IMR-90 (cell line): ENCODE measurements at regions not wholly inside any gene's neighbourhood (a gene's known extent, or its start where the extent isn't known, plus 50 kb on each side); places are given as distances from the start of the nearest gene placed in this dataset.
"Not testable (repeated sequence)": the region's sequence is repeated elsewhere in the genome, so short reads cannot be mapped to it uniquely, and the experiment has no call there.

Experiments
- ATAC-seq: fragments of 200-7000 bp; cut with Tn5 transposase; 2 replicates; pipeline ENCODE4 v1.9.1; 2020; ENCODE audit warnings: low read depth, mild to moderate bottlenecking, moderate library complexity
- BruUV-seq: library from RNA; stranded (reverse); fragments of 400-500 nt; replicated peaks from 2 replicates; lab custom pipeline; 2021; lab: Mats Ljungman, UMichigan
- CTCF ChIA-PET: fragments of 300-600 bp; formaldehyde crosslinking; extraction: SDS; loops from one replicate; lab custom pipeline; 2021; ENCODE audit warnings: antibody characterized with exemption; lab: Yijun Ruan, JAX
- POLR2A ChIA-PET: fragments of 300-600 bp; sonication (Branson Sonifier 250); formaldehyde crosslinking; loops from one replicate; lab custom pipeline; 2022; ENCODE audit warnings: antibody characterized with exemption; ENCODE audit not compliant: unreplicated experiment; lab: Charles Lee
- DNase-seq: peaks from one replicate; pipeline ENCODE4 v3.0.0; 2013
- H2AFZ ChIP-seq: replicated peaks from 2 replicates; pipeline ENCODE3; 2013; ENCODE audit warnings: low read length, mild to moderate bottlenecking; ENCODE audit not compliant: poor library complexity
- H2AK5ac ChIP-seq: 2 replicates; pipeline ENCODE4 v1.6.1; 2013; ENCODE audit warnings: low read depth, low read length, inconsistent platforms
- H2AK9ac ChIP-seq: replicated peaks from 2 replicates; pipeline ENCODE3; 2013; ENCODE audit warnings: mild to moderate bottlenecking, low read depth, low read length, moderate library complexity; ENCODE audit not compliant: poor library complexity
- H2BK120ac ChIP-seq: 2 replicates; pipeline ENCODE4 v1.6.1; 2013; ENCODE audit warnings: low read depth, low read length, inconsistent platforms
- H2BK15ac ChIP-seq: 3 replicates; pipeline ENCODE4 v1.6.1; 2013; ENCODE audit warnings: low read depth, low read length, inconsistent platforms
- H2BK20ac ChIP-seq: 2 replicates; pipeline ENCODE4 v1.6.1; 2013; ENCODE audit warnings: low read depth, mild to moderate bottlenecking, inconsistent platforms, low read length, moderate library complexity
- H2BK5ac ChIP-seq: 2 replicates; pipeline ENCODE4 v1.6.1; 2013; ENCODE audit warnings: mild to moderate bottlenecking, low read depth, low read length, inconsistent platforms; ENCODE audit not compliant: poor library complexity, severe bottlenecking
- H3K14ac ChIP-seq: replicated peaks from 2 replicates; pipeline ENCODE4 v1.6.1; 2013; ENCODE audit warnings: low read depth, low read length, inconsistent platforms
- H3K18ac ChIP-seq: 2 replicates; pipeline ENCODE4 v1.6.1; 2013; ENCODE audit warnings: low read depth, low read length, control low read depth
- H3K23ac ChIP-seq: 2 replicates; pipeline ENCODE4 v1.6.1; 2013; ENCODE audit warnings: low read depth, low read length, inconsistent platforms
- H3K27ac ChIP-seq: 2 replicates; pipeline ENCODE4 v1.5.1; 2013; ENCODE audit warnings: mild to moderate bottlenecking, control low read depth, low read length; ENCODE audit not compliant: insufficient read depth
- H3K27me3 ChIP-seq: 2 replicates; pipeline ENCODE4 v1.6.1; 2013; ENCODE audit warnings: low read length; ENCODE audit not compliant: control insufficient read depth, insufficient read depth
- H3K36me3 ChIP-seq: 2 replicates; pipeline ENCODE4 v1.6.1; 2013; ENCODE audit warnings: low read length, mixed read lengths; ENCODE audit not compliant: control insufficient read depth, insufficient read depth
- H3K4ac ChIP-seq: 2 replicates; pipeline ENCODE4 v1.6.1; 2013; ENCODE audit warnings: low read depth, low read length, inconsistent platforms
- H3K4me1 ChIP-seq: 2 replicates; pipeline ENCODE4 v1.6.1; 2013; ENCODE audit warnings: low read length, mixed read lengths; ENCODE audit not compliant: control insufficient read depth, insufficient read depth
- H3K4me2 ChIP-seq: 2 replicates; pipeline ENCODE4 v1.6.1; 2013; ENCODE audit warnings: low read depth, mild to moderate bottlenecking, control low read depth, low read length, moderate library complexity
- H3K4me3 ChIP-seq: 2 replicates; pipeline ENCODE4 v1.5.1; 2013; ENCODE audit warnings: low read depth, mild to moderate bottlenecking, control low read depth, low read length, moderate library complexity; ENCODE audit not compliant: insufficient read depth
- H3K56ac ChIP-seq: 2 replicates; pipeline ENCODE4 v1.6.1; 2013; ENCODE audit warnings: low read length, inconsistent platforms; ENCODE audit not compliant: insufficient read depth; ENCODE audit errors: extremely low read depth
- H3K79me1 ChIP-seq, 2 experiments: 2 replicates each; pipeline ENCODE4 v1.6.1; 2013; ENCODE audit warnings: low read length in 2 of 2, inconsistent platforms in 1 of 2, low read depth in 1 of 2
- H3K9ac ChIP-seq: 2 replicates; pipeline ENCODE4 v1.6.1; 2013; ENCODE audit warnings: low read depth, low read length, control low read depth
- H3K9me1 ChIP-seq: 2 replicates; pipeline ENCODE4 v1.6.1; 2013; ENCODE audit warnings: low read length, inconsistent platforms; ENCODE audit not compliant: insufficient read depth
- H3K9me3 ChIP-seq: 2 replicates; pipeline ENCODE4 v1.6.1; 2013; ENCODE audit warnings: low read length; ENCODE audit not compliant: control insufficient read depth, insufficient read depth
- H4K20me1 ChIP-seq: 2 replicates; pipeline ENCODE4 v1.6.1; 2013; ENCODE audit warnings: low read length, inconsistent platforms; ENCODE audit not compliant: insufficient read depth
- H4K5ac ChIP-seq: 2 replicates; pipeline ENCODE4 v1.6.1; 2013; ENCODE audit warnings: mild to moderate bottlenecking, low read depth, low read length, control low read depth
- H4K8ac ChIP-seq, 2 experiments: 2 replicates each; pipeline ENCODE4 v1.6.1; 2013; ENCODE audit warnings: low read depth in 2 of 2, low read length in 2 of 2, control low read depth in 1 of 2, inconsistent platforms in 1 of 2
- H4K91ac ChIP-seq: 2 replicates; pipeline ENCODE4 v1.6.1; 2013; ENCODE audit warnings: low read depth, low read length, inconsistent platforms; ENCODE audit not compliant: insufficient read depth
- BHLHE40 ChIP-seq: fragments of 150-350 bp; IDR thresholded peaks from 2 replicates; pipeline ENCODE4 v1.6.1; 2016; ENCODE audit warnings: mild to moderate bottlenecking, low read depth, low read length
- CHD1 ChIP-seq: IDR thresholded peaks from 2 replicates; pipeline ENCODE4 v1.6.1; 2012; ENCODE audit warnings: low read depth, low read length, improper control_type of control experiment
- FOS ChIP-seq: fragments of 150-350 bp; IDR thresholded peaks from 2 replicates; pipeline ENCODE4 v1.6.1; 2016; ENCODE audit warnings: low read depth, low read length
- MAFK ChIP-seq: IDR thresholded peaks from 2 replicates; pipeline ENCODE4 v1.6.1; 2012; ENCODE audit warnings: low read depth, low read length, improper control_type of control experiment
- POLR2A ChIP-seq: IDR thresholded peaks from 2 replicates; pipeline ENCODE4 v1.6.1; 2012; ENCODE audit warnings: mild to moderate bottlenecking, low read depth, low read length
- RCOR1 ChIP-seq: IDR thresholded peaks from 2 replicates; pipeline ENCODE4 v1.6.1; 2012; ENCODE audit warnings: mild to moderate bottlenecking, low read length, improper control_type of control experiment; ENCODE audit not compliant: insufficient replicate concordance
- RFX5 ChIP-seq: IDR thresholded peaks from 2 replicates; pipeline ENCODE4 v1.8.0; 2012; ENCODE audit warnings: low read depth, mild to moderate bottlenecking, low read length, moderate library complexity
- SMC3 ChIP-seq: fragments of 150-350 bp; IDR thresholded peaks from 2 replicates; pipeline ENCODE4 v1.6.1; 2016; ENCODE audit warnings: low read depth, mild to moderate bottlenecking, antibody characterized with exemption, low read length, moderate library complexity
- WGBS, 2 experiments: methylation state at CpG; one replicate each; pipeline versions ENCODE4 v1.1.5 to v1.1.7; 2013; ENCODE audit warnings: missing lambda C conversion rate in 2 of 2; ENCODE audit not compliant: insufficient read length in 1 of 2; ENCODE audit errors: extremely low coverage in 2 of 2; 5-methylcytosine and 5-hydroxymethylcytosine counted together
- dilution Hi-C: fragments of 300-500 bp; cut with HindIII; formaldehyde crosslinking; loops from one replicate; pipeline ENCODE4 v1.14.3; 2018; ENCODE audit warnings: low sequenced_read_pairs; ENCODE audit not compliant: unreplicated experiment
- in situ Hi-C: fragments of 300-500 bp; cut with MboI; formaldehyde crosslinking; loops from 3 replicates; pipeline ENCODE4 v1.14.3; 2019; ENCODE audit warnings: low sequenced_read_pairs, inconsistent platforms, mixed read lengths
- intact Hi-C: fragments of 100-400 bp; cut with micrococcal nuclease; formaldehyde crosslinking; loops from 2 replicates; pipeline ENCODE4 v1.10.0; 2022
- TF ChIP-seq, protein P1 (sequence below): fragments of 150-350 bp; IDR thresholded peaks from 2 replicates; pipeline ENCODE4 v1.6.1; 2016; ENCODE audit warnings: low read depth, mild to moderate bottlenecking, low read length, moderate library complexity, borderline replicate concordance

DNA sequence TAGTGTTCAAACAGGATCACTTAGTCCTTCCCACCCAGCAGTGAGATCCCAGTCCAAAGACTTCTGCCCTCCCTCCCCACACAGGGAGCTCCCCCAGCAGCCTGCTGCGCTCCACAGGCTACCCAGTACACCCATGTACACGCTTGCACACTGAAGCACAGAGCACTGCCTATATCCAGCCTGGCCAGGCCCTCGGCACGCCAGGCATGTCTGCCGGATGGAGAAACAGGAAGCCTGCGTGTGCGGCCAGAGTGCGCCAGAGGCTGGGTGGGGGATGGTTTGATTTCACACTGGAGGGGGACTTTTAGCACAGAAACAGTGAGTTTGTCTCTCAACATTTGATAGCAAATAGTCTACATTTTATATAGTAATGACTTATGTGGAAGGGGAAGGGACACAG, 833.5 kb upstream of the IGFBP7 start:
- DNase-seq, result no peak
- BruUV-seq, result no TSS peak
- no peak overlapping the region for H2AK5ac ChIP-seq

GRCh38 chr4:57937326-57937725, 827.1 kb upstream of the IGFBP7 start:
- no CpG with 5 or more reads among the region's 2 CpGs for WGBS, 2 experiments
- H2BK15ac ChIP-seq, H3K27ac ChIP-seq, H4K5ac ChIP-seq, POLR2A ChIA-PET, H3K9me1 ChIP-seq, BruUV-seq, H2AFZ ChIP-seq, intact Hi-C loops, H3K4me1 ChIP-seq, H2AK5ac ChIP-seq, CTCF ChIA-PET, H4K8ac ChIP-seq, in situ Hi-C loops, H2BK5ac ChIP-seq, H3K4me2 ChIP-seq, H4K91ac ChIP-seq, H3K79me1 ChIP-seq, H3K4ac ChIP-seq, H3K56ac ChIP-seq, H3K4me3 ChIP-seq, H2AK9ac ChIP-seq, H3K18ac ChIP-seq, H4K20me1 ChIP-seq, H3K14ac ChIP-seq, H3K9me3 ChIP-seq, H3K27me3 ChIP-seq, H3K36me3 ChIP-seq, H3K23ac ChIP-seq, H3K9ac ChIP-seq, H2BK20ac ChIP-seq, dilution Hi-C loops, H2BK120ac ChIP-seq, DNase-seq, ATAC-seq: not testable (repeated sequence)

More for the DNA sequence above, 833.5 kb upstream of the IGFBP7 start:
- H2BK120ac ChIP-seq, result no peak overlapping the region
- WGBS, 2 experiments, result no CpG with 5 or more reads among the region's 8 CpGs
- H2BK5ac ChIP-seq, result no peak overlapping the region
- dilution Hi-C loops, result no loop called here
- H2AK9ac ChIP-seq, result no peak overlapping the region
- H3K4me3 ChIP-seq, result no peak overlapping the region
- no peaks in the 10 kb centered on the region for H3K36me3 ChIP-seq
- H3K9ac ChIP-seq, result no peak overlapping the region
- TF ChIP-seq SMC3, result no peak
- no peak for TF ChIP-seq CHD1
- TF ChIP-seq FOS, result no peak
- no peak for TF ChIP-seq POLR2A
- TF ChIP-seq BHLHE40, result no peak
- no peak for TF ChIP-seq RCOR1
- TF ChIP-seq RFX5, result no peak
- TF ChIP-seq MAFK, result no peak
- TF ChIP-seq, protein P1, sequence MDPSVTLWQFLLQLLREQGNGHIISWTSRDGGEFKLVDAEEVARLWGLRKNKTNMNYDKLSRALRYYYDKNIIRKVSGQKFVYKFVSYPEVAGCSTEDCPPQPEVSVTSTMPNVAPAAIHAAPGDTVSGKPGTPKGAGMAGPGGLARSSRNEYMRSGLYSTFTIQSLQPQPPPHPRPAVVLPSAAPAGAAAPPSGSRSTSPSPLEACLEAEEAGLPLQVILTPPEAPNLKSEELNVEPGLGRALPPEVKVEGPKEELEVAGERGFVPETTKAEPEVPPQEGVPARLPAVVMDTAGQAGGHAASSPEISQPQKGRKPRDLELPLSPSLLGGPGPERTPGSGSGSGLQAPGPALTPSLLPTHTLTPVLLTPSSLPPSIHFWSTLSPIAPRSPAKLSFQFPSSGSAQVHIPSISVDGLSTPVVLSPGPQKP, result no peak
- H4K20me1 ChIP-seq, result no peaks in the 10 kb centered on the region
- H3K4me2 ChIP-seq, result no peak overlapping the region
- no peak overlapping the region for H2BK20ac ChIP-seq
- H2AFZ ChIP-seq, result no peak overlapping the region
- H3K23ac ChIP-seq, result no peak overlapping the region
- no peak for ATAC-seq
- H2BK15ac ChIP-seq, result no peak overlapping the region
- H4K5ac ChIP-seq, result no peak overlapping the region
- intact Hi-C loops, result no loop called here
- ChIA-PET POLR2A (no interaction called here), CTCF (no interaction called here)
- H3K79me1 ChIP-seq, result no peaks in the 10 kb centered on the region
- H3K9me1 ChIP-seq, result no peaks in the 10 kb centered on the region
- H3K4me1 ChIP-seq, result no peaks in the 10 kb centered on the region
- H3K27ac ChIP-seq, result no peak overlapping the region
- in situ Hi-C loops, result no loop called here
- no peak overlapping the region for H4K8ac ChIP-seq
- no peaks in the 10 kb centered on the region for H3K27me3 ChIP-seq
- H3K18ac ChIP-seq, result no peak overlapping the region
- no peak overlapping the region for H3K4ac ChIP-seq
- no peak overlapping the region for H3K14ac ChIP-seq
- H3K56ac ChIP-seq, result no peak overlapping the region
- peaks cover 2% of the 10 kb centered on the region; the same call in 1 of the 2 replicates for H3K9me3 ChIP-seq
- H4K91ac ChIP-seq, result no peak overlapping the region
